RPMI8226 (cell line): ENCODE measurements at regions not wholly inside any gene's neighbourhood (a gene's known extent, or its start where the extent isn't known, plus 50 kb on each side); places are given as distances from the start of the nearest gene placed in this dataset.

ENCODE experiments used
- DNase-seq: peaks from one replicate; pipeline ENCODE4 v3.0.0-alpha.2; 2015

DNA sequence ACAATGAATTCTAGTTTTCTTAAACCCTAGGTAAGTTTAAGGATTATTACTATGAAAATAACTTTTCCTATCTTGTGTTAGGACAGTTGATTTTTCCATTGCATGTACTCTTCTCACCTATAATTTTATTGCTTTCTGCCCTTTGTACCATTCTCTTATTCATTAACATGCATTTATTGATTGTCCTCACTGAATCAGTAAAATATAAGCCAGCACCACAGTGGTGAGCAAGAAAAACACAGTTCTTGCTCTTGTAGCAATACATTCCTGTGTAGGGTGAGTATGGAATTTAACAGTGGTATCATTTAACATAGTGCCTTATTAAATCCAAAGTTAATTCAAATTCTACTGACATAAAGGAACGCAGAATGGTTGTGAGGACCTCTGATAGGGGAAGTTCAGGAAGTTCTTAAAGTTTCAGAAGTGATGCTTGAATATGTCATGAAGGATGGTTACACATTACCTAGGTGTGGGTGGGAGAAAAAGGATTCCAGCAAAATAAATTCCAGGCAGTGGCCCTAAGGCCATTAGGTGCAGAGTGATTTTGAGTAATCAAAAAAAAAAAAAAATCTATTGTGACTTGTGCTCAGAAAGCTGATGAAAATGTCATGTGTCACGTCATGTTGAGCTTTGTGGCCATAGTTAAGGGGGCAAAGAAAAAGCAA lies 104.7 kb upstream of the DSEL start:
- DNase-seq = no peak

DNA sequence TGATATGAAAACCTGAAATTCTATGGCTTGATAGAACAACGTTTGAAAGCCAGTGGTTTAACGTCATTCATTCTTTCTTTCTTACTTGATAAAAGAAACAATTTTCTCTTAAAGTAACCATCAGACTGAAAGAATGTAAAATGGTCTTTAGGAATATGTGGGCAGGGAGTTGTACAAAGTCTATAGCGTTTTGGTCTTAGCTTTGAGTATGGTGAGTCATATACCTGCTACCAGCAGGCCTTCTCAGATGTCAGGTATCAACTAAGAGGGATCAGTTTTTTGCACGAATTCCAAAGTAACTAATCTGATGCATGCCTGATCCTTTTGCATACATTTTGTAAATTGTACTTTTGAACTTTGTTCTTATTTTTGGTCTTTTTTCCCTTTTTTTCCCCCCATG lies 101.5 kb upstream of the DSEL start:
- DNase-seq = no peak

DNA sequence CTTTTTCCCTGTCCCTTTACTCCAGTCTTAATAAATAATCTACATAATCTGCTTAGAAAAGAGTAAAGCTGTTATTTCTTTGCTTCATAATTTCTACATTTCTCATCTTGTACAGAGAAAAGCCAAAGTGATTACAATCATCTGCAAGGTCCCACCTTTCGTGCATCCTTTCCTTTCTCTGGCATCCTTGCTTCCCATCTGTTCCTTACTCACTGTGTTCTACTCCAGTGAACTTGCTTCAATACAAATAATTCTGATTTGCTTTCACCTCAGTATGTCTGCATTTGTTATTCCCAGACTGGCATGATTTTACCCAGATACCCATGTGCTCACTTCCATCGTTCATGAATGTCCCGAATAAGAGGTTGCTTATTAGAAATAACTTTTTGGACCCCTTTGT lies 99.4 kb upstream of the DSEL start:
- DNase-seq = no peak

DNA sequence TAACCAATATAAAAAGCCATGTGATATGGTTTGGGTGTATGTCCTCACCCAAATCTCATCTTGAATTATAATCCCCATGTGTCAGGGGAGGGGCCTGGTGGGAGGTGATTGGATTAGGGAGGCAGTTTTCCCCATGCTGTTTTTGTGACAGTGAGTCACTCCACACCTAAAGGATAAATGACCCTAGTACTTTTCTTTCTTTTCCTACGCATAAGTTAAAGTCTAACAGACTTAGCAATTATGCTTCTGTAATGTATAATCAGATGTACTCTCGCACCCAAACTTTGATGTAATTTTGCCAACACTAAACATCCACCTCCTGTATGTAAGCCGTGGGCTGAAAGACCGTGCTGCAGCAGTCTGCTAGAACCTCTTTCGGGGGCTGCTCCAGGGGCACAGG lies 97.2 kb upstream of the DSEL start:
- DNase-seq = no peak

DNA sequence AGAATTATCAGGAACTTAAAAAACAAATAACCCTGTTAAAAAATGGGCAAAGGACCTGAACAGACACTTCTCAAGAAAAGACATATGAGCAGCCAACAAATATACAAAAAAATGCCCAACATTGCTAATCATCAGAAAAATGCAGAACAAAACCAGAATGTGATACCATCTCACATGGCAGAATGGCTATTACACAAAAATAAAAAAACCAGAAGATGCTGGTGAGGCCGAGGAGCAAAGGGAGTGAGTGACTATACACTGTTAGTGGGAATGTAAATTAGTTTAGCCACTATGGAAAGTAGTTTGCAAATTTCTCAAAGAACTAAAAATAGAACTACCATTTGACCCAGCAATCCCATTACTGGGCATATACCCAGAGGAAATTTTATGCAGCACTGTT lies 95.8 kb upstream of the DSEL start:
- DNase-seq = no peak

DNA sequence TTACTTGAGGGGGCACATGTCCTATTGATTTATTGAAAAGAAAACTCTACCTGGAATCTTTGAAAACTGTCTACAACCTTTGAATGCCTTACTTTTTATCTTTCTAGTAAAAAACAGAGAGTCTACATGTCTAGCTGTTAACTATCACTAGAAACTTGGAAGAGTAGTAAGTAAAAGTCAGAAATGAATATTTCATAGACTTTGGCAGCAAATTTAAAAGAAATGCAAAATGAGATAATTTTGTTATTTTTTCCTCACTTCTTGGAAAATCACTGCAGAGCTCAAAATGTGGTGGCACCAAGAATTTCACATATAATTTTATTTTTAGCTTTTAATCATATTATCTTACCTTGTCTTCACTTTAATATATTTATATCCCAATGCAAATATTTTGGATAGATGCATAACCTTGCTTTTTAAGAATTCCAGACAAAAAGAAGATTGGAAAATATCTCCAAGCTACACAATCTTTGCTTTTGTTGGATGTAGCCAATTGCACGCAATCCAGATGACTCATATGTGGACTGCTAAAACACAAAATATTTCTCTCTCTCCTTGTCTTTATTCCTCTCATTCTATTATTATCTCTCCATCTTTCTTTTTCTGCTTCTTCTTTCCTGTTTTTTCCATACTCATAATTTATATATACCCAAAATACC lies 92.2 kb upstream of the DSEL start:
- DNase-seq = no peak

DNA sequence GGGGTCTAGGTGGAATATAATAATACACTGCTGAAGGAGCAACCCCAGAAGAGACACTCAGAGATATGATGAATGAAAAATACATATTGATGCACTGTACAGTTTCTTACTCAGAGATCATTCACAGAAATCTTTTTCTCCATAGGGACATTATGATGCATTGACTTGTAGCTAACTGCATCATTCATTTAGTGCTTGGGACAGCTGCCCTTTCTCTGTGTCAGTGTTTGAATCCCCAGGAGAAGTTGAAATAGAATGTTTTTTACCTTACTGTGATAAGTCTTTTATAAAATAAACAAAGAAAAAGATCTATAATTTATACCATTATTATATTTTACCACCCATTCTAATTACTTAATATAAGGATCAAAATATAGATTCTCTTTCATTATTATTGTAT lies 91.7 kb upstream of the DSEL start:
- no peak for DNase-seq

DNA sequence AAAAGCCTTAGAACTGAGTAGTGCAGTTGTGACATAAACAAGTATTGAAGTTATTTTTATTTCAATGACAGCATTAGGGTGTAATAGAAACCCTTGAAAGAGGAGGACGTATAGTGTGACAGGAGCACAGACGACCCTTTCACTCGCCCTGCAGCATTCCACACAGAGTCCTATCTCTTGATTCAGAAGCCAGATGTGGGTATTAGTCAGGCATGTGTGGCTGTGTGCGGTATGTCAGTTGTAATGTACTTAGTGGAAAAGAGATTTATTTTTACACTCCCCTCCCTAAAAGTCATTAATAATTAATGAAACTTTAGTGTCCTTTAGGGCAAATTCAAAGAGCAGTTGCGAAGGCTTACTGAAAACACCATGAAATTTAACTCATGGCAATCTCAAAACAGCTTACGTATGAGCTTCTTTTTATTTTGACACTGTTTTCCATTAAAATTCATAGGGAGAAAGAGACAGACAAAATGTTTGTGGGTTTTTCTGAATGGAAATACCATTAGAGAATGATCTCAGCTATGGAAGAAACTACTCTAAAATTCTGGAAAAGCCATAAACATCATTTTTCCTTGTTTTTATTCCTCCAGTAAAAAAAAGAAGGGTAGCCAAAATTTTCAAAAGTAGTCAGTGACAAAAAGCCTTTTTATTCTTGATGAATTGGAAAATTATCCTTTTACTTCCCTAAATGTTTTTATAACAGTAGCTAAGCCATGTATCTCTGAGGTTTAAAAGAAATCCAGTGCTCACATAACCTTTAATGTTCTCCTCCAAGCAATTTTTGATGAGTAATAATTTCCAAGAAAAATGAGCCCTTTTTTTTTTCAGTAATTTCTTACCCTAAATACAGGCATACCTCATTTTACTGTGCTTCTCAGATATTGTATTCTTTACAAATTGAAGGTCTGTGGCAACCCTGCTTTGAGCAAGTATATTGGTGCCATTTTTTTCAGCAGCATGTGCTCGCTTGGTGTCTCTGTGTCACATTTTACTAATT lies 84.0 kb upstream of the DSEL start:
- DNase-seq = no peak

DNA sequence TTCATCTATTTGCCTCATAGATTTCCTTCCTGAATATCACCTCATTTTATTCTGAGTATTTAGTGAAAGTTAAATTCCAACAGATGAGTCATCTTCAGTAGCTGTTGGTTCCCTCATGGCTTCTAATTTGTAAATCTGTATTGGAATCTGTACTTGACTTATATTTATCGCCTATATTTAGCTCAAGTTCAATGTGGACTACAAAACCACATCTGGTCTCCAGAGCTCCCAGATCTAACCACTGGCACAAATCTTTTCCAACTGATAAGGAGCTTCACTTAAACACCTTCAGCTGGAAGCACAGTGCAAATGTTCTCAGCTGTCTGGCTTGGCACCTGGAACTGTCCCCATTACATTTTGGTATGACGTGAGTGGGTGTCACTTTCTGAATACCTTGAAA lies 82.8 kb upstream of the DSEL start:
- no peak for DNase-seq

DNA sequence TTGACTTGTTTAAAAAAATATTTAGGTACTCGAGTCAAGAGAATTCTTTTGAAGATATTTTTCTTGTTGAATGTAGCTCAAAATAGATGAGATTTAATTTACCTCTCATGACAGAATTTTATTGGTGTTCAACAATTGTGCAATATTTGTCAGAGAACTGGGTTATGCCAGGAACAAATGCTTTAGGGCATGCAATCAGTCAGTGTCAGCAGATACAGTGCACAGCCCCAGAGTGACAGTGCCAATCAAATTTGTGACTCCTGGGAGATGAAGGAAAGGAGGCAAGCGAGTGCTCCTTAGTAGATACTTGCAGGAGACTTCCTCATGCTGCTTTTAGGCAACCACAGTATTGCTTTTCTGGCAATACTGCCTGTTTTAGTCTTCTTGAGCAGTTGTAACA lies 81.2 kb upstream of the DSEL start:
- no peak for DNase-seq

DNA sequence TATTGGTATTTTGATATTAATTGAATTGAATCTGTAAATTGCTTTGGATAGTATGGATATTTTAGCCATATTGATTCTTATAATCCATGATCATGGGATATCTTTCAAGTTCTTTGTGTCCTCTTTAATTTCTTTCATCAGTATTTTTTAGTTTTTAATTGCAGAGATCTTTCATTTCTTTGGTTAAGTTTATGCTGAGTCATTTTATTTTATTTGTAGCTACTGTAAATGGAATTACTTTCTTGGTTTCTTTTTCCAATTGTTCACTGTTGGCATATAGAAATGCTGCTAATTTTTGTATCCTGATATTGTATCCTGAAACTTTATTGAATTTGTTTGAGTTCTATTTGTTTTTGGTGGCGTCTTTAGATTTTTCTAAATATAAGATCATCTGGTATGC lies 79.5 kb upstream of the DSEL start:
- DNase-seq = no peak

DNA sequence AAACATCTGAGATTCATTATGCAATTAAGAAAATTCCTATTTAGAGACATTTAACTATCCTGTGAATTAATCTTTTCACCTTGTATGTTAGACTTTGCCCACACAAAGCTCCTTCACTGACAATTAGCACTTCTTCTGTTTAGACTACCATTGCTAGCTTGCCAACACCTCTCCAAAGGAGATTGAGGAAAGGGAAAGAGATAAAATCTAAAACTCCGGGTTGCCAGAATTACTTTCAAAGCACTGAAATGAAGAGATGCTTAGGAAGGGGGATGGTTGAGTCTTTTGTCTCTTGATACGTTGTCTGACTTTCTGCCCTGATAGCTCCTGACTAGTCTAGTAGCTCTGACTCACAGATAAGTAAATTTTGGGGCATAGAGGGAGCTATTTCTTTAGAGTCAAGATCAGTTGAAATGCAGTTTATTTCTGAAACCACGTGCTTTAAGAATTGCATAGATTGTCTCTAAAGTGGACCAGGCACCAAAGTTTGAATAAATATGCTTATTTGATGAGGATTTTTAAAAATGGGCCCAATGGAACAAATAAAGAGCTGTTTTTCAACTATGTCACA lies 74.1 kb upstream of the DSEL start:
- DNase-seq = peak; percentile 7

DNA sequence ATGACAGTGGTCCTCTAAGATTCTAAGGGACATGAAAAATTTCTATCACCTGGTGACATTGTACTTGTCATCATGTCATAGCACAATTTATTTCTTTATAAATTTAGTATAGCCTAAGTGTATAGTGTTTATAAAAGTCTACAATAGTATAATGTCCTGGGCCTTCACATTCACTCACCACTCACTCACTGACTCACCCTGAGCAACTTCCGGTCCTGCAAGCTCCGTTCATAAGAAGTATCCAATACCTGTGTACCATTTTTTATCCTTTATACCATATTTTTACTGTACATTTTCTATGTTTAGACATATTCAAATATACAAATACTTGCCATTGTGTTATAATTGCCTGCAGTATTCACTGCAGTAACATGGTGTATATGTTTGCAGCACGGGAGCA lies 72.8 kb upstream of the DSEL start:
- no peak for DNase-seq

DNA sequence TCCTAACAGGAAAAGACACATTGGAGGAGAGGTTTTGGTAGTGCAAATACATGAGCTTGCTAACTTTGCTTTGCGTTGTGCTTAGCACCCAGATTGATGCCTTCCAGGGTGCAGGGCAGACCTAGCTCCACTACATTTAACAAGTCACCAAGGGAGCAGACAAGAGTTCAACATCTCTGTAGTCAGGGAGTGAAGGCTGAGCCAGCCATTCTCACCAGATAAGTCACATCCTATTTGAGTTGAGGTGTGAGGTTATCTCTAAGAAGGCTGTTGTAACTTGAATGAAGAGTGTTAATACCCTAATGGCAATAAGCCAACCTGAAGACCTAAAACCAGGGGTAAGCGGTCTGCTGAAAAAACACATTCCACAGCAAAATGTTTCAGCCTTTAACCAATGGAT lies 69.6 kb upstream of the DSEL start:
- DNase-seq = no peak

DNA sequence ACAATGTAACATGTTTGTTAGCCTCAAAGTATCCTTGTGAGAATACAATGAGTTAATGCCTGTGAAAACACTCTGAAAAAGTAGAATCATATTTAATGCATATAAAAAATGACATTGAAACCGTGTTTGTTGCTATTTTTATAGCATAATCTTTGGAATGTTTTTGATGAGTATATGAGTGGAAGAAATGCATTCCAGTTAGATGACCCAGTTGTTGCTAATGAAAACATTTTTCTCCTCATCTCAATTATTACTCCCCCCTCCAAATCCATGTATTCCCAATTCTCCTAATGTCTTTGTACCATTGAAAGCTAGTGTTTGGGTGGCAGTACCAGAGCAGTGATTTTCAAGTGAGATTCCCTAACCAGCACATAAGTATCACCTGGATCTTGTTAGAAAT lies 67.1 kb upstream of the DSEL start:
- no peak for DNase-seq

DNA sequence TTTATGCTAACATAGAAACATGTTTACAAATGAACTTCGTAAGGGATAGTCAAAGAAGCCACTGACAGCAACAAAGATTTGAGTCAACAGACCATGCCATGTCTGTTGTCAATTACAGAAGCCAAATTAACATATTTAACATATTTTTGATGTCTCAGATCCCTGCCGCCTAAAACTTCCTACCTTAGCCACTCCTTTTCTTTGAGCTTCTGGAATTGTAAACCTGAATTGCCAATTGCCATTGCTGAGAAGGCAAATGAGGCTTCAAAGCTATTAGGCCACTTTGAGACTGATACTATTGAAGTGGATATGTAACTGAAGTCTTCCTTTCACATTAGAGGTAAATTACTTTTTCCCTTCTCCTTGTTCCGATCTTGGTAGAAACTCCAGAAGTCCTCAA lies 66.0 kb upstream of the DSEL start:
- no peak for DNase-seq

DNA sequence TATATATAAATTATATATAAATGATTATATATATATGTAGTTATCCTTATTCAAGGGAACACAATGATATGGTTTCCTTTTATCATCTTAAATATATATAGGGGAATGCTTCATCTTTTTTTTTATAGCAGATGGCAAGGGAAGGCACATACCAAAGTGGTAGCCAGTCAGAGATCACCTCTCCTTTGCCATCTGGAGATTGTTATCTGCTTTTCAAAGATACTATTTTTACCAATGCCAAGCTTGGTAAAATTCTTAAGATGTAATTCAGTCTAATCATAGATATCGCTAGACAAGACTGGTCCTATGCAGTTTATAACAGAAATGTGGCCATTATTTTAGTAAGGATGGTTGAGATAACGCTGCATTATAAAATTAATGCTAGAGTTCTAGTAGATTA lies 64.7 kb upstream of the DSEL start:
- no peak for DNase-seq

DNA sequence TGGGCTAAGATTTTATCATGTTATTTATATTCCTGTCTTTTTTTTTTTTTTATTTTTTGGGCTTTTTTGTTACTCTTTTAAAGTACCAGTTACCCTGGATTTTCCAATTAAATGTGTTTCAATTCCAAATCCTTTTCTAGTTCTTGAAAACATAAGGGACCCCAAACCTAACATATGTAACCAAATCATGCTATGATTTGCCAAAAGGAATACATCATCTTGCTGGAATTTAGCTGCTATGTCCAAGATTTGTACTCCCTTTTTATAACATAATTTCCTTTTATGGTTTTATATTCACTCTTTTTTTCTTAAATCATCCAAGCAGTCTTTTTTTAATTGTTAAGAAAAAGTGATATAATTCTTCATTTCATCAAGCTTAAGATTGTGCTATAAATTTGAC lies 60.9 kb upstream of the DSEL start:
- no peak for DNase-seq

DNA sequence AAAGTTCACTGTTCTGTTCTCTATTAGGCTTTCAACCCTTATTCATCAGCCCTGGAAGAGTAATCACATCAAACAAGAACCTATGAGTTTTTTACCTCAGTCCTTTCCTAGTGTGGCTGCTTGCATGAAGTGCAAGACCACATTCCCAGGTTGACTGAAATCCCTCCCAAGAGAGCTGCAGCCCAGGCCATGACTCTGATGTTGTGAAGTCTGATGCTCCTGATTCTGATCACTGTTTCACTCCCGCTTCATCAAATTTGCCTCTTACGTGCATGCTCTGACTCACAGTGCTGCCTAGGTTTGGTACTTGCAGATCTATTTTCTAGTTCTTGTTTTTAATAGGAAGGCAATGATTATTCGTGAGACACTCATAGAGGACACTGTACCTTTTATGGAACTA lies 58.2 kb upstream of the DSEL start:
- no peak for DNase-seq

DNA sequence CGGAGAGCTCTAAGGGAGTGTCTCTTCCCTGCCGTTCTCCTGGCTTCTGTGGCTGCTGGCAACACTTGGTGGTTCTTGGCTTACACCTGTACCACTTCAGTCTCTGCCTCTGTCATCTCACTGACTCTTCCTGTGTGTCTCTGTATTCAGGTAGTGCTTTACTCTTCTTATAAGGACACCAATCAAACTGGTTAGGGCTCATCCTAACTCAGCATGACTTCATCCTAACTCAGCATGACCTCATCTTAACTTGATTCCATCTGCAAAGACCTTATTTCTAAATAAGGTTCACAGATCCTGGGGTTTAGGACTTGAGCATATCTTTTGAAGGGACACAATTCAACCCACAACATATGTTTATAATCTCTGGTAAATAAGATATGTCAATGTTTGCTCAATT lies 51.6 kb upstream of the DSEL start:
- DNase-seq = no peak
